KOPT-K1 (cell line): ENCODE measurements at regions not wholly inside any gene's neighbourhood (a gene's known extent, or its start where the extent isn't known, plus 50 kb on each side); places are given as distances from the start of the nearest gene placed in this dataset.

ENCODE experiments used
- H3K27ac ChIP-seq: fragments of 200-600 bp; sonication (generic); 2 replicates; pipeline ENCODE4 v1.5.1; 2016; ENCODE audit warnings: antibody characterized with exemption, mild to moderate bottlenecking, low read depth, low read length; ENCODE audit not compliant: poor library complexity, severe bottlenecking
- H3K36me3 ChIP-seq: fragments of 200-600 bp; sonication (generic); 2 replicates; pipeline ENCODE4 v1.5.1; 2017; ENCODE audit warnings: antibody characterized with exemption, mild to moderate bottlenecking, low read length, moderate library complexity; ENCODE audit not compliant: insufficient read depth
- H3K9me3 ChIP-seq: fragments of 200-600 bp; sonication (generic); 2 replicates; pipeline ENCODE4 v1.5.1; 2017; ENCODE audit warnings: antibody characterized with exemption, low read length, mild to moderate bottlenecking; ENCODE audit not compliant: insufficient read depth, poor library complexity, severe bottlenecking

- H3K27ac ChIP-seq = no peak overlapping the region
- no peaks in the 10 kb centered on the region for H3K9me3 ChIP-seq
- no peaks in the 10 kb centered on the region for H3K36me3 ChIP-seq
Measured at GRCh38 chr9:109937861-109938453, 158.0 kb downstream of the PALM2AKAP2 start.

- no peaks in the 10 kb centered on the region for H3K9me3 ChIP-seq
- no peaks in the 10 kb centered on the region for H3K36me3 ChIP-seq
- H3K27ac ChIP-seq = no peak overlapping the region
Measured at GRCh38 chr9:109939698-109940342, 159.8 kb downstream of the PALM2AKAP2 start.

- Histone ChIP-seq H3K36me3 (no peaks in the 10 kb centered on the region), H3K27ac (no peak overlapping the region), H3K9me3 (no peaks in the 10 kb centered on the region)
Measured at GRCh38 chr9:109940561-109940960, 160.6 kb downstream of the PALM2AKAP2 start.

- Histone ChIP-seq H3K36me3 (no peaks in the 10 kb centered on the region), H3K27ac (no peak overlapping the region), H3K9me3 (no peaks in the 10 kb centered on the region)
Measured at GRCh38 chr9:109941771-109942170, 161.8 kb downstream of the PALM2AKAP2 start.

GRCh38 chr9:109945573-109945972 lies 165.6 kb downstream of the PALM2AKAP2 start:
- H3K9me3 ChIP-seq = no peaks in the 10 kb centered on the region
- no peaks in the 10 kb centered on the region for H3K36me3 ChIP-seq
- H3K27ac ChIP-seq = no peak overlapping the region

- Histone ChIP-seq H3K9me3 (no peaks in the 10 kb centered on the region), H3K36me3 (no peaks in the 10 kb centered on the region), H3K27ac (no peak overlapping the region)
Measured at GRCh38 chr9:109948453-109948852, 168.5 kb downstream of the PALM2AKAP2 start.

- Histone ChIP-seq H3K36me3 (no peaks in the 10 kb centered on the region), H3K27ac (peak overlapping the region; percentile 41), H3K9me3 (no peaks in the 10 kb centered on the region)
Measured at GRCh38 chr9:109950710-109951443, 170.9 kb downstream of the PALM2AKAP2 start.

- no peaks in the 10 kb centered on the region for H3K36me3 ChIP-seq
- H3K9me3 ChIP-seq = no peaks in the 10 kb centered on the region
- H3K27ac ChIP-seq = no peak overlapping the region
Measured at GRCh38 chr9:109953300-109953699, 173.3 kb downstream of the PALM2AKAP2 start.

GRCh38 chr9:109953813-109954497 lies 174.0 kb downstream of the PALM2AKAP2 start:
- Histone ChIP-seq H3K9me3 (no peaks in the 10 kb centered on the region), H3K27ac (no peak overlapping the region), H3K36me3 (no peaks in the 10 kb centered on the region)

GRCh38 chr9:109956717-109957440 lies 176.9 kb downstream of the PALM2AKAP2 start:
- no peaks in the 10 kb centered on the region for H3K36me3 ChIP-seq
- H3K9me3 ChIP-seq = no peaks in the 10 kb centered on the region
- no peak overlapping the region for H3K27ac ChIP-seq

GRCh38 chr9:109959679-109960078 lies 179.7 kb downstream of the PALM2AKAP2 start:
- no peaks in the 10 kb centered on the region for H3K36me3 ChIP-seq
- H3K9me3 ChIP-seq = no peaks in the 10 kb centered on the region
- H3K27ac ChIP-seq = no peak overlapping the region

- no peak overlapping the region for H3K27ac ChIP-seq
Measured at GRCh38 chr9:109961626-109962025, 181.6 kb downstream of the PALM2AKAP2 start.

GRCh38 chr9:109962215-109962614 lies 182.2 kb downstream of the PALM2AKAP2 start:
- H3K27ac ChIP-seq = no peak overlapping the region
- no peaks in the 10 kb centered on the region for H3K36me3 ChIP-seq
- no peaks in the 10 kb centered on the region for H3K9me3 ChIP-seq

More at GRCh38 chr9:109961626-109962025, 181.6 kb downstream of the PALM2AKAP2 start:
- Histone ChIP-seq H3K9me3 (no peaks in the 10 kb centered on the region), H3K36me3 (no peaks in the 10 kb centered on the region)

- H3K9me3 ChIP-seq = no peaks in the 10 kb centered on the region
- no peak overlapping the region for H3K27ac ChIP-seq
- no peaks in the 10 kb centered on the region for H3K36me3 ChIP-seq
Measured at GRCh38 chr9:109963079-109963478, 183.1 kb downstream of the PALM2AKAP2 start.
